GM12865 (cell line): ENCODE measurements at regions not wholly inside any gene's neighbourhood (a gene's known extent, or its start where the extent isn't known, plus 50 kb on each side); places are given as distances from the start of the nearest gene placed in this dataset.

Experiments
- DNase-seq: peaks from one replicate; pipeline ENCODE4 v3.0.0; 2010; ENCODE audit warnings: low read depth
- H3K4me3 ChIP-seq: 2 replicates; pipeline ENCODE4 v1.5.1; 2011; ENCODE audit warnings: mild to moderate bottlenecking, low read depth, low read length, control low read depth
- TF ChIP-seq, protein P1 (sequence below): IDR thresholded peaks from 2 replicates; pipeline ENCODE4 v1.5.1; 2011; ENCODE audit warnings: low read length, control low read depth, low read depth, inconsistent platforms; ENCODE audit not compliant: insufficient read depth; ENCODE audit errors: missing control alignments

DNA sequence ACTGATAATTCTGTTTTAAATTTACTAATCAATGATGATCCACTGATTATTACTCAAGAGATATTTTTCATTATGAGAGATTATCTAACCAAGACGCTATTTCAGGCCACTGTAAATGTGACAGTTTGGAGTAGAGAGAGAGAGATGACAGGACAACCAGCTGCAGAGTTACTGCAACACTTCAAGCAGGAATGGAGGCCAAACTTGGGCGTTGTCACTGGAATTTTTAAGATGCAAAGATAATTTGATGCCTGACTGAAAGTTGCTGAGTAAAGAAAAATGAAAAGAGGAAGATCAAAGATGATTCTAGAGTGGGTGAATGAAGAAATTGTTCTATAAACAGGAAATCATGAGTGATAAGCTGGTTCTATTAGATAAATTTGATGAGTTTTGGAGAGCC, 1302.1 kb upstream of the TMEFF2 start:
- TF ChIP-seq, protein P1, sequence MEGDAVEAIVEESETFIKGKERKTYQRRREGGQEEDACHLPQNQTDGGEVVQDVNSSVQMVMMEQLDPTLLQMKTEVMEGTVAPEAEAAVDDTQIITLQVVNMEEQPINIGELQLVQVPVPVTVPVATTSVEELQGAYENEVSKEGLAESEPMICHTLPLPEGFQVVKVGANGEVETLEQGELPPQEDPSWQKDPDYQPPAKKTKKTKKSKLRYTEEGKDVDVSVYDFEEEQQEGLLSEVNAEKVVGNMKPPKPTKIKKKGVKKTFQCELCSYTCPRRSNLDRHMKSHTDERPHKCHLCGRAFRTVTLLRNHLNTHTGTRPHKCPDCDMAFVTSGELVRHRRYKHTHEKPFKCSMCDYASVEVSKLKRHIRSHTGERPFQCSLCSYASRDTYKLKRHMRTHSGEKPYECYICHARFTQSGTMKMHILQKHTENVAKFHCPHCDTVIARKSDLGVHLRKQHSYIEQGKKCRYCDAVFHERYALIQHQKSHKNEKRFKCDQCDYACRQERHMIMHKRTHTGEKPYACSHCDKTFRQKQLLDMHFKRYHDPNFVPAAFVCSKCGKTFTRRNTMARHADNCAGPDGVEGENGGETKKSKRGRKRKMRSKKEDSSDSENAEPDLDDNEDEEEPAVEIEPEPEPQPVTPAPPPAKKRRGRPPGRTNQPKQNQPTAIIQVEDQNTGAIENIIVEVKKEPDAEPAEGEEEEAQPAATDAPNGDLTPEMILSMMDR, result no peak
- DNase-seq, result no peak
- H3K4me3 ChIP-seq, result no peak overlapping the region

GRCh38 chr2:193482557-193482956, 1287.8 kb upstream of the TMEFF2 start:
- H3K4me3 ChIP-seq, result peak overlapping the region; percentile 33; the same call in 1 of the 2 replicates
- DNase-seq, result peak; percentile 18
- TF ChIP-seq, protein P1, result no peak

GRCh38 chr2:193480187-193480586, 1285.5 kb upstream of the TMEFF2 start:
- DNase-seq, result no peak
- H3K4me3 ChIP-seq, result no peak overlapping the region
- TF ChIP-seq, protein P1, result no peak

GRCh38 chr2:193476171-193476800, 1281.6 kb upstream of the TMEFF2 start:
- DNase-seq, result no peak
- TF ChIP-seq, protein P1, result no peak
- H3K4me3 ChIP-seq, result no peak overlapping the region

DNA sequence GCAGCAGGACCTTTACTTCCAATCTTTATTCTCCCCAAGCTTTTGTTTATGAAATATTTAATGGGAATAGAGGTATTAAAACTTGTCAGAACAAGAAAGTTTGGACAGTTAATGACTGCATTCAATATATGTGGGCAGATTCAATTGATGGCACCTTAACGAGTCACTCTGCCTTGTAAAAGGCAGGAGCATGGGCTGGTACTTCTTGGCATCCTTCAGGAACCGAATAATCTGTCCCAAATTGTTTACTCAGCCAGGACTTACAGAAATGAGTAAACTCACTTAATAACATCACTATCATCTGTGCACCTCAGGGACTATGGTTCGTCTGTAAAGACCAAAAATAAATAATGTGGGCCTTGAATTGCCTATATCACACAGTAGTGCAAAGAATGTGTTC, 1280.3 kb upstream of the TMEFF2 start:
- DNase-seq, result no peak
- H3K4me3 ChIP-seq, result no peak overlapping the region
- TF ChIP-seq, protein P1, result no peak

- H3K4me3 ChIP-seq, result no peak overlapping the region
- DNase-seq, result no peak
- TF ChIP-seq, protein P1, result no peak
Observed at GRCh38 chr2:193469251-193469650, 1274.5 kb upstream of the TMEFF2 start.
